ENCODE measurements at regions not wholly inside any gene's neighbourhood (a gene's known extent, or its start where the extent isn't known, plus 50 kb on each side); places are given as distances from the start of the nearest gene placed in this dataset.

DNA sequence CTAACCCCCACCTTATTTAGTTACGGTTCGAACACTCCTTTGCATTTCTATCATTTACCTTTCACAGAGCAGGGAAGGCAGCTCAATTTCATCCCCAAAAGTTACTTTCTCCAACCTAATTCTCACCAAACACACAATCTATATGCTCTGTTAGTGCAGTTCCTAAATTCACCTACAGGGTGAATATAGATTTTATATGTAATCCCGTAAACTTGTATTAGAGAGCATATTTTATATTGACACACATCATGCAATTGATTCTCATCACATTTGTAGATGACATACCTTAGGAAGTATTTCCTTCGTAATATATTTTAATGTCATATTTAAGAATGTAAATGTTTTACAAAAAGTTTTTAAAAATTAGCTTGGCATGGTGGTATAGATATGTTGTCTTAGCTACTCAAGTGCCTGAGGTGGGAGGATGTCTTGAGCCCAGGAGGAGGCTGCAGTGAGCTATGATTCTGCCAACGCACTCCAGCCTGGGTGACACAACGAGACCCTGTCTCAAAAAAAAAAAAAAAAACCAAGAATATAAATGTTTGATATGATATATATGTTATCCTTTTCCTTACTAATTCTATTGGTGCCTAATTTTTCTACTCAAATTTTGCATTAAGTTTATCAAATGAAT, 57.3 kb upstream of the TNFRSF19 start:
- TF ChIP-seq, protein P1, sequence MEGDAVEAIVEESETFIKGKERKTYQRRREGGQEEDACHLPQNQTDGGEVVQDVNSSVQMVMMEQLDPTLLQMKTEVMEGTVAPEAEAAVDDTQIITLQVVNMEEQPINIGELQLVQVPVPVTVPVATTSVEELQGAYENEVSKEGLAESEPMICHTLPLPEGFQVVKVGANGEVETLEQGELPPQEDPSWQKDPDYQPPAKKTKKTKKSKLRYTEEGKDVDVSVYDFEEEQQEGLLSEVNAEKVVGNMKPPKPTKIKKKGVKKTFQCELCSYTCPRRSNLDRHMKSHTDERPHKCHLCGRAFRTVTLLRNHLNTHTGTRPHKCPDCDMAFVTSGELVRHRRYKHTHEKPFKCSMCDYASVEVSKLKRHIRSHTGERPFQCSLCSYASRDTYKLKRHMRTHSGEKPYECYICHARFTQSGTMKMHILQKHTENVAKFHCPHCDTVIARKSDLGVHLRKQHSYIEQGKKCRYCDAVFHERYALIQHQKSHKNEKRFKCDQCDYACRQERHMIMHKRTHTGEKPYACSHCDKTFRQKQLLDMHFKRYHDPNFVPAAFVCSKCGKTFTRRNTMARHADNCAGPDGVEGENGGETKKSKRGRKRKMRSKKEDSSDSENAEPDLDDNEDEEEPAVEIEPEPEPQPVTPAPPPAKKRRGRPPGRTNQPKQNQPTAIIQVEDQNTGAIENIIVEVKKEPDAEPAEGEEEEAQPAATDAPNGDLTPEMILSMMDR (IDR thresholded peaks at IDR 0.05), result no peak
- no peak for TF ChIP-seq POLR2A (IDR thresholded peaks at IDR 0.05)

All from body of pancreas (tissue), 4 donors.